NCI-H1048 (cell line): ENCODE measurements at regions not wholly inside any gene's neighbourhood (a gene's known extent, or its start where the extent isn't known, plus 50 kb on each side); places are given as distances from the start of the nearest gene placed in this dataset.
"Not testable (repeated sequence)": the region's sequence is repeated elsewhere in the genome, so short reads cannot be mapped to it uniquely, and the experiment has no call there.

Experiments
- DNase-seq: peaks from one replicate; lab custom pipeline; 2025; lab: John Stamatoyannopoulos, UW

GRCh38 chr13:62418376-62418775, 1002.7 kb upstream of the PCDH20 start:
- no peak for DNase-seq

GRCh38 chr13:62407871-62408270, 992.2 kb upstream of the PCDH20 start:
- no peak for DNase-seq

- DNase-seq, result no peak
Measured at GRCh38 chr13:62388515-62388914, 972.9 kb upstream of the PCDH20 start.

- DNase-seq, result no peak
Measured at GRCh38 chr13:62387647-62388046, 972.0 kb upstream of the PCDH20 start.

- not testable (repeated sequence) for DNase-seq
Measured at GRCh38 chr13:62379241-62379640, 963.6 kb upstream of the PCDH20 start.

GRCh38 chr13:62377838-62378237, 962.2 kb upstream of the PCDH20 start:
- no peak for DNase-seq

- no peak for DNase-seq
Measured at GRCh38 chr13:62375653-62376052, 960.0 kb upstream of the PCDH20 start.

GRCh38 chr13:62371737-62372136, 956.1 kb upstream of the PCDH20 start:
- DNase-seq, result no peak

GRCh38 chr13:62367971-62368370, 952.3 kb upstream of the PCDH20 start:
- DNase-seq, result not testable (repeated sequence)

- no peak for DNase-seq
Measured at GRCh38 chr13:62360609-62361008, 945.0 kb upstream of the PCDH20 start.

- DNase-seq, result no peak
Measured at GRCh38 chr13:62358646-62358932, 942.9 kb upstream of the PCDH20 start.

- DNase-seq, result no peak
Measured at GRCh38 chr13:62357887-62358645, 942.4 kb upstream of the PCDH20 start.

- DNase-seq, result no peak
Measured at GRCh38 chr13:62356977-62357376, 941.3 kb upstream of the PCDH20 start.

- no peak for DNase-seq
Measured at GRCh38 chr13:62337109-62337880, 921.6 kb upstream of the PCDH20 start.

- no peak for DNase-seq
Measured at GRCh38 chr13:62336507-62336906, 920.9 kb upstream of the PCDH20 start.

- DNase-seq, result no peak
Measured at GRCh38 chr13:62333466-62333865, 917.8 kb upstream of the PCDH20 start.

- DNase-seq, result no peak
Measured at GRCh38 chr13:62331384-62331783, 915.7 kb upstream of the PCDH20 start.

GRCh38 chr13:62327367-62327766, 911.7 kb upstream of the PCDH20 start:
- DNase-seq, result no peak

- no peak for DNase-seq
Measured at GRCh38 chr13:62324842-62325241, 909.2 kb upstream of the PCDH20 start.

GRCh38 chr13:62321895-62322294, 906.2 kb upstream of the PCDH20 start:
- no peak for DNase-seq

- DNase-seq, result no peak
Measured at GRCh38 chr13:62321139-62321538, 905.5 kb upstream of the PCDH20 start.

GRCh38 chr13:62320129-62321108, 904.8 kb upstream of the PCDH20 start:
- no peak for DNase-seq
